OCI-LY1 (cell line): ENCODE measurements at regions not wholly inside any gene's neighbourhood (a gene's known extent, or its start where the extent isn't known, plus 50 kb on each side); places are given as distances from the start of the nearest gene placed in this dataset.

Experiments used
- H2AFZ ChIP-seq: fragments of 200-600 bp; sonication (generic), shearing (Covaris generic); 2 replicates; pipeline ENCODE4 v1.6.0; 2014; ENCODE audit warnings: antibody characterized with exemption, mild to moderate bottlenecking, low read length
- H3F3A ChIP-seq: fragments of 200-600 bp; sonication (generic), shearing (Covaris generic); 2 replicates; pipeline ENCODE4 v1.6.0; 2014; ENCODE audit warnings: mild to moderate bottlenecking, antibody characterized with exemption, low read length, moderate library complexity; ENCODE audit not compliant: insufficient read depth
- H3K27ac ChIP-seq: fragments of 200-600 bp; sonication (generic); 2 replicates; pipeline ENCODE4 v1.5.1; 2014; ENCODE audit warnings: low read length, mixed run types, mild to moderate bottlenecking, low read depth; ENCODE audit not compliant: poor library complexity, severe bottlenecking
- H3K27me3 ChIP-seq: fragments of 200-600 bp; sonication (generic); 2 replicates; pipeline ENCODE4 v1.6.0; 2014; ENCODE audit warnings: antibody characterized with exemption, mild to moderate bottlenecking, low read length, moderate library complexity; ENCODE audit not compliant: insufficient read depth
- H3K36me3 ChIP-seq: fragments of 200-600 bp; sonication (generic); 2 replicates; pipeline ENCODE4 v1.6.1; 2014; ENCODE audit warnings: mild to moderate bottlenecking, antibody characterized with exemption, low read length, moderate library complexity, mixed read lengths; ENCODE audit not compliant: insufficient read depth
- H3K4me1 ChIP-seq: fragments of 200-600 bp; sonication (generic); 2 replicates; pipeline ENCODE4 v1.5.1; 2014; ENCODE audit warnings: mild to moderate bottlenecking, low read length, moderate library complexity; ENCODE audit not compliant: insufficient read depth, severe bottlenecking
- H3K4me2 ChIP-seq: fragments of 200-600 bp; sonication (generic), shearing (Covaris generic); 2 replicates; pipeline ENCODE4 v1.6.1; 2014; ENCODE audit warnings: low read length
- H3K4me3 ChIP-seq: fragments of 200-600 bp; sonication (generic); 2 replicates; pipeline ENCODE4 v1.5.1; 2014; ENCODE audit warnings: low read length, low read depth, mild to moderate bottlenecking, mixed read lengths; ENCODE audit not compliant: poor library complexity, severe bottlenecking
- H3K79me2 ChIP-seq: fragments of 200-600 bp; shearing (Covaris generic); 2 replicates; pipeline ENCODE4 v1.6.1; 2016; ENCODE audit warnings: mixed run types, low read length, mixed read lengths; ENCODE audit not compliant: insufficient read depth
- H3K9ac ChIP-seq: fragments of 200-600 bp; sonication (generic), shearing (Covaris generic); 2 replicates; pipeline ENCODE4 v1.6.1; 2014; ENCODE audit warnings: mild to moderate bottlenecking, low read length, mixed read lengths
- H3K9me2 ChIP-seq: fragments of 200-600 bp; sonication (generic), shearing (Covaris generic); 2 replicates; pipeline ENCODE4 v1.6.1; 2014; ENCODE audit warnings: low read depth, mild to moderate bottlenecking, low read length, mixed read lengths
- H3K9me3 ChIP-seq: fragments of 200-600 bp; shearing (Covaris generic); 2 replicates; pipeline ENCODE4 v1.6.1; 2014; ENCODE audit warnings: low read length, mixed read lengths
- H4K20me1 ChIP-seq: fragments of 200-600 bp; sonication (generic), shearing (Covaris generic); 2 replicates; pipeline ENCODE4 v1.6.0; 2016; ENCODE audit warnings: mild to moderate bottlenecking, low read length; ENCODE audit not compliant: insufficient read depth
- CTCF ChIP-seq: fragments of 200-600 bp; sonication (generic), shearing (Covaris generic); IDR thresholded peaks from 2 replicates; pipeline ENCODE4 v1.5.1; 2017; ENCODE audit warnings: mild to moderate bottlenecking, antibody characterized with exemption, low read length, moderate library complexity, mixed read lengths
- EZH2 ChIP-seq: fragments of 200-600 bp; sonication (generic), shearing (Covaris generic); IDR thresholded peaks from 2 replicates; pipeline ENCODE4 v1.8.0; 2017; ENCODE audit warnings: borderline replicate concordance, mixed run types, mild to moderate bottlenecking, antibody characterized with exemption, low read length, moderate library complexity, mixed read lengths

GRCh38 chr4:144595681-144596080 is 50.3 kb upstream of the HHIP start:
- no peak overlapping the region for H3K27ac ChIP-seq
- H2AFZ ChIP-seq: no peak overlapping the region
- TF ChIP-seq EZH2 (no peak), CTCF (no peak)
- no peaks in the 10 kb centered on the region for H4K20me1 ChIP-seq
- H3K9ac ChIP-seq: no peak overlapping the region
- no peak overlapping the region for H3K4me3 ChIP-seq
- H3K9me3 ChIP-seq: no peaks in the 10 kb centered on the region
- H3F3A ChIP-seq: no peaks in the 10 kb centered on the region
- no peaks in the 10 kb centered on the region for H3K9me2 ChIP-seq
- no peak overlapping the region for H3K4me2 ChIP-seq
- no peaks in the 10 kb centered on the region for H3K36me3 ChIP-seq
- H3K4me1 ChIP-seq: no peaks in the 10 kb centered on the region
- H3K27me3 ChIP-seq: no peaks in the 10 kb centered on the region
- H3K79me2 ChIP-seq: no peaks in the 10 kb centered on the region
